ENCODE measurements at regions not wholly inside any gene's neighbourhood (a gene's known extent, or its start where the extent isn't known, plus 50 kb on each side); places are given as distances from the start of the nearest gene placed in this dataset.

DNA sequence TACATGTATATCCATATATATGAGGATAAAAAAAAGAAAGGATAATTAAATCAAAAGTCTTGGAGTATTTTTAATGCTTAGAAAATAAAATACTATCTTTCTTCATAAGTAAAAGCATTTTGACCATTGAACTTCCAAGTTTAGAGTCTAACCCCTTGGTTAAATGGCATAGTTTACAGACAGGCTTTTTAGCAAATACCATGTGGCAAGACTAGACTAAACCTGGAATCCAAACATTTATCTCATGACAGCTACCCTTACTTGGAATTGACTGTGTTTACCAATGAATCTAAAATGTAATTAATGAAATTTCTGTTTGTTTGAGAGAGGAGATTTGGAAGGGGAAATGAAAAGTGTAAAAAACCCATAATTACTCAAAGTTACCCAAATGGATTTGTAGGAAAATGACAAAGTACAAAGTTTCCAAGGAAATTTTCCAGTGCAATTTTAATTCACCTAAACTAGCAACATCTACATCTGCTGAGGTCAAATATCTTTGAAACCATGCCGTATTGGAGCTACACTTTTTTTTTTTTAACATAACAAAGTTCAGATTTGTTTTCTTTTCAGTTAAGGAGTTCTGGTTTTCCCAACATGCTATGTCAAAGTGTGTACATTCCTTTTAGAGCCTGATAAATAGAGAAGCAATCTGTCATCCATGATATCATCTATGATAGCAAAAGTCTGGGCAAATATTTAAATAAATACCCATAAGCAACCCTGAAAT lies 272.1 kb upstream of the DAB2 start:
- no peak overlapping the region for H2AFZ ChIP-seq (ENCODE audit: low read length)
- POLR2A ChIA-PET (ENCODE audit: unreplicated experiment) = no interaction called here
- H3K79me2 ChIP-seq (ENCODE audit: low read length) = no peaks in the 10 kb centered on the region
- no peaks in the 10 kb centered on the region for H3F3A ChIP-seq (ENCODE audit: low read length, unreplicated experiment)
- TF ChIP-seq EZH2phosphoT487 (IDR thresholded peaks at IDR 0.05; ENCODE audit: borderline replicate concordance, low read length) (no peak), EZH2 (IDR thresholded peaks at IDR 0.05; ENCODE audit: low read length, unreplicated experiment) (no peak)
- TF ChIP-seq, protein P1, sequence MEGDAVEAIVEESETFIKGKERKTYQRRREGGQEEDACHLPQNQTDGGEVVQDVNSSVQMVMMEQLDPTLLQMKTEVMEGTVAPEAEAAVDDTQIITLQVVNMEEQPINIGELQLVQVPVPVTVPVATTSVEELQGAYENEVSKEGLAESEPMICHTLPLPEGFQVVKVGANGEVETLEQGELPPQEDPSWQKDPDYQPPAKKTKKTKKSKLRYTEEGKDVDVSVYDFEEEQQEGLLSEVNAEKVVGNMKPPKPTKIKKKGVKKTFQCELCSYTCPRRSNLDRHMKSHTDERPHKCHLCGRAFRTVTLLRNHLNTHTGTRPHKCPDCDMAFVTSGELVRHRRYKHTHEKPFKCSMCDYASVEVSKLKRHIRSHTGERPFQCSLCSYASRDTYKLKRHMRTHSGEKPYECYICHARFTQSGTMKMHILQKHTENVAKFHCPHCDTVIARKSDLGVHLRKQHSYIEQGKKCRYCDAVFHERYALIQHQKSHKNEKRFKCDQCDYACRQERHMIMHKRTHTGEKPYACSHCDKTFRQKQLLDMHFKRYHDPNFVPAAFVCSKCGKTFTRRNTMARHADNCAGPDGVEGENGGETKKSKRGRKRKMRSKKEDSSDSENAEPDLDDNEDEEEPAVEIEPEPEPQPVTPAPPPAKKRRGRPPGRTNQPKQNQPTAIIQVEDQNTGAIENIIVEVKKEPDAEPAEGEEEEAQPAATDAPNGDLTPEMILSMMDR (conservative IDR thresholded peaks at IDR 0.05; ENCODE audit: low read depth, low read length) = no peak
- no peaks in the 10 kb centered on the region for H3K36me3 ChIP-seq (ENCODE audit: low read depth, low read length)
- intact Hi-C loops (cut with micrococcal nuclease) = no loop called here
- H3K9me3 ChIP-seq (ENCODE audit: low read length) = no peaks in the 10 kb centered on the region
- 0 out of 2 replicates have a peak, but pooled peaks cover 5% of the 10 kb centered on the region for H3K4me1 ChIP-seq (ENCODE audit: insufficient read depth, low read length)
- H3K27me3 ChIP-seq (ENCODE audit: low read length) = no peaks in the 10 kb centered on the region
- CTCF ChIA-PET = no interaction called here
- no peaks in the 10 kb centered on the region for H3K9me2 ChIP-seq (replicated peaks; ENCODE audit: low read length)
- H3K9ac ChIP-seq (ENCODE audit: low read length) = no peak overlapping the region
- no peaks in the 10 kb centered on the region for H4K20me1 ChIP-seq (ENCODE audit: low read length)
- H3K4me3 ChIP-seq (ENCODE audit: low read length) = no peak overlapping the region
- no TSS peak for BruUV-seq (replicated peaks)
- no peak overlapping the region for H3K27ac ChIP-seq (ENCODE audit: low read length)
- no peak for ATAC-seq
- H3K4me2 ChIP-seq (ENCODE audit: low read length) = no peak overlapping the region
- no peak for DNase-seq

DNA sequence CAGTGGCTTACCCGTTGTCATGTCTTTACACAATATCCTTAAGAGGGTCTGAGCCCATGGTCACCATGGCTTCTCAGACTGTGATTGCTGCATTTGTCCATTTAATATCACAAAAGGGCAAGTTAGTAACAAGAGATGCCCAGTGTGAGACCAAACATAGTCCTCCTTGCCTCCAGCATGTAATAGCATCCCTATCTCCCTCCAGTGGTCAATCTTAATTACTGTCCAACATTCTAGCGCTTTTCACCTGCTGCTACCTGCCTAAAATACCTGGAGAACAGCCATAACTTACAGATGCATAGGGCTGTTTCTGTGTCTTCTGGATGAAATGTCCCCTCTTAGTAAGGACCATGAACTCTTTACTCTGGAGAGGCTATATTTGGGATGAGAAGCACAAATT lies 267.2 kb upstream of the DAB2 start:
- intact Hi-C loops (cut with micrococcal nuclease) = loop anchor here (1.0 kb wide), 2 partner anchors 92 to 113 kb away; no protein-coding TSS in a partner anchor
- POLR2A ChIA-PET (ENCODE audit: unreplicated experiment) = no interaction called here

More for the DNA sequence above, 267.2 kb upstream of the DAB2 start:
- H3K4me1 ChIP-seq (ENCODE audit: insufficient read depth, low read length) = 0 out of 2 replicates have a peak, but pooled peaks cover under 1% of the 10 kb centered on the region
- H3K27me3 ChIP-seq (ENCODE audit: low read length) = no peaks in the 10 kb centered on the region
- no TSS peak for BruUV-seq (replicated peaks)
- H3K36me3 ChIP-seq (ENCODE audit: low read depth, low read length) = no peaks in the 10 kb centered on the region
- CTCF ChIA-PET = interaction anchor here (1.3 kb wide), 1 partner anchor 21 kb away, joined by 3 read pairs; no protein-coding TSS in a partner anchor
- H3K9me3 ChIP-seq (ENCODE audit: low read length) = no peaks in the 10 kb centered on the region
- no peaks in the 10 kb centered on the region for H3K9me2 ChIP-seq (replicated peaks; ENCODE audit: low read length)
- H2AFZ ChIP-seq (ENCODE audit: low read length) = no peak overlapping the region
- H3F3A ChIP-seq (ENCODE audit: low read length, unreplicated experiment) = no peaks in the 10 kb centered on the region
- no peak overlapping the region for H3K4me2 ChIP-seq (ENCODE audit: low read length)
- no peak overlapping the region for H3K27ac ChIP-seq (ENCODE audit: low read length)
- no peak overlapping the region for H3K9ac ChIP-seq (ENCODE audit: low read length)
- TF ChIP-seq EZH2 (IDR thresholded peaks at IDR 0.05; ENCODE audit: low read length, unreplicated experiment) (no peak), EZH2phosphoT487 (IDR thresholded peaks at IDR 0.05; ENCODE audit: borderline replicate concordance, low read length) (no peak)
- TF ChIP-seq, protein P1 (conservative IDR thresholded peaks at IDR 0.05; ENCODE audit: low read depth, low read length) = peak; percentile 80
- DNase-seq (peak; percentile 70), ATAC-seq (peak; percentile 73)
- H4K20me1 ChIP-seq (ENCODE audit: low read length) = no peaks in the 10 kb centered on the region
- H3K79me2 ChIP-seq (ENCODE audit: low read length) = no peaks in the 10 kb centered on the region
- H3K4me3 ChIP-seq (ENCODE audit: low read length) = no peak overlapping the region
